K562 (cell line): ENCODE measurements at regions not wholly inside any gene's neighbourhood (a gene's known extent, or its start where the extent isn't known, plus 50 kb on each side); places are given as distances from the start of the nearest gene placed in this dataset.
A peak's percentile ranks its signal among the peaks of the same experiment; 100 is the strongest.

Experiments
- ATAC-seq: fragments of 200-7000 bp; cut with Tn5 transposase; 3 replicates; pipeline ENCODE4 v1.9.1; 2020; ENCODE audit warnings: moderate library complexity
- BruUV-seq: library from RNA; stranded (reverse); fragments of 400-500 nt; replicated peaks from 2 replicates; lab custom pipeline; 2021; lab: Mats Ljungman, UMichigan
- CTCF ChIA-PET: fragments of 300-600 bp; formaldehyde crosslinking; extraction: SDS; loops from one replicate; lab custom pipeline; 2021; ENCODE audit warnings: low intra/inter-chr PET ratio; lab: Yijun Ruan, JAX
- POLR2A ChIA-PET: fragments of 300-600, 350-650 bp; sonication (Branson Sonifier 250); formaldehyde crosslinking; extraction: SDS; loops from one replicate; lab custom pipeline; 2021; ENCODE audit warnings: antibody characterized with exemption, inconsistent platforms; lab: Yijun Ruan, JAX
- DNase-seq, 4 experiments: peaks; one replicate each; pipeline versions ENCODE4 v3.0.0 to v3.0.0-alpha.2; 2011 to 2018; ENCODE audit warnings: low spot score in 3 of 4, mixed read lengths in 3 of 4; ENCODE audit errors: extremely low read depth in 1 of 4
- FAIRE-seq: peaks from 2 replicates; lab custom pipeline; 2011; peaks lifted over from hg19 to GRCh38; lab: Jason Lieb, UNC
- H2AFZ ChIP-seq: 2 replicates; pipeline ENCODE4 v1.6.0; 2011; ENCODE audit warnings: low read depth, low read length, control low read depth, inconsistent platforms
- H3K27ac ChIP-seq: fragments of 200-600 bp; 3 replicates; pipeline ENCODE4 v1.8.0; 2011; ENCODE audit warnings: low read depth, mild to moderate bottlenecking, control low read depth, inconsistent platforms, low read length, moderate library complexity, mixed read lengths; ENCODE audit errors: extremely low read depth
- H3K27me3 ChIP-seq, 2 experiments: fragments of 300-600 bp in 1 of 2; 2 replicates in 1 of 2; 3 replicates in 1 of 2; pipeline versions ENCODE4 v1.6.0 to v1.8.0; 2011; ENCODE audit warnings: inconsistent platforms in 2 of 2, low read length in 2 of 2, mild to moderate bottlenecking in 1 of 2, mixed read lengths in 1 of 2, moderate library complexity in 1 of 2; ENCODE audit not compliant: control insufficient read depth in 2 of 2, insufficient read depth in 2 of 2
- H3K36me3 ChIP-seq: fragments of 300-600 bp; 3 replicates; pipeline ENCODE4 v1.8.0; 2011; ENCODE audit warnings: mild to moderate bottlenecking, low read length, inconsistent platforms; ENCODE audit not compliant: control insufficient read depth, insufficient read depth
- H3K4me1 ChIP-seq, 2 experiments: fragments of 200-600 bp in 1 of 2; replicated peaks in 1 of 2; 2 replicates in 1 of 2; 3 replicates in 1 of 2; pipeline versions ENCODE4 v1.5.1 to v1.8.0; 2011; ENCODE audit warnings: inconsistent platforms in 2 of 2, low read length in 2 of 2, mild to moderate bottlenecking in 1 of 2, mixed read lengths in 1 of 2, moderate library complexity in 1 of 2; ENCODE audit not compliant: control insufficient read depth in 2 of 2, insufficient read depth in 2 of 2
- H3K4me2 ChIP-seq: 2 replicates; pipeline ENCODE4 v1.6.1; 2011; ENCODE audit warnings: low read length, control low read depth, inconsistent platforms, mixed read lengths; ENCODE audit not compliant: insufficient read depth
- H3K4me3 ChIP-seq: fragments of 200-600 bp; sonication (generic), shearing (Covaris generic); 2 replicates; pipeline ENCODE4 v1.5.1; 2016; ENCODE audit warnings: control low read depth, inconsistent platforms
- H3K79me2 ChIP-seq: fragments of 200-600 bp; 3 replicates; pipeline ENCODE4 v1.8.0; 2011; ENCODE audit warnings: low read length, inconsistent platforms; ENCODE audit not compliant: control insufficient read depth, insufficient read depth
- H3K9ac ChIP-seq, 2 experiments: 2 replicates each; pipeline versions ENCODE4 v1.6.0 to v1.6.1; 2011; ENCODE audit warnings: low read depth in 2 of 2, low read length in 2 of 2, control low read depth in 1 of 2, inconsistent platforms in 1 of 2, mild to moderate bottlenecking in 1 of 2, mixed read lengths in 1 of 2; ENCODE audit not compliant: insufficient read depth in 1 of 2
- H3K9me1 ChIP-seq: one replicate; pipeline ENCODE4 v1.6.0; 2011; ENCODE audit warnings: inconsistent platforms, mild to moderate bottlenecking, low read length, moderate library complexity; ENCODE audit not compliant: control insufficient read depth, insufficient read depth
- H3K9me3 ChIP-seq: replicated peaks from 2 replicates; pipeline ENCODE4 v1.5.1; 2011; ENCODE audit warnings: low read depth, low read length, inconsistent platforms; ENCODE audit not compliant: control insufficient read depth, insufficient read depth
- H4K20me1 ChIP-seq: replicated peaks from 2 replicates; pipeline ENCODE4 v1.6.1; 2011; ENCODE audit warnings: low read length, inconsistent platforms, mixed read lengths; ENCODE audit not compliant: control insufficient read depth, insufficient read depth
- CC2D1A ChIP-seq: fragments of 450-650 bp; IDR thresholded peaks from 2 replicates; pipeline ENCODE4 v1.6.1; 2017; ENCODE audit warnings: mild to moderate bottlenecking
- KLF16 ChIP-seq: IDR thresholded peaks from 2 replicates; pipeline ENCODE4 v1.6.1; 2016; ENCODE audit warnings: antibody characterized with exemption
- NR1H2 ChIP-seq: sonication (generic); formaldehyde crosslinking; IDR thresholded peaks from 2 replicates; pipeline ENCODE4 v1.4.0; 2020; ENCODE audit warnings: mild to moderate bottlenecking, missing genetic modification reagents
- POLR3A ChIP-seq: IDR thresholded peaks from 2 replicates; pipeline ENCODE4 v1.6.1; 2011; ENCODE audit warnings: borderline replicate concordance, mild to moderate bottlenecking, moderate library complexity; ENCODE audit not compliant: insufficient read length, insufficient read depth; ENCODE audit errors: extremely low read depth
- STAG1 ChIP-seq: sonication (generic); formaldehyde crosslinking; IDR thresholded peaks from 2 replicates; pipeline ENCODE4 v1.5.0; 2020; ENCODE audit warnings: missing genetic modification reagents, borderline replicate concordance
- TFAP4 ChIP-seq: sonication (generic); formaldehyde crosslinking; IDR thresholded peaks from 2 replicates; pipeline ENCODE4 v1.8.0; 2022; ENCODE audit warnings: missing genetic modification reagents, mild to moderate bottlenecking, moderate library complexity, borderline replicate concordance
- TGIF2 ChIP-seq: sonication (generic); formaldehyde crosslinking; IDR thresholded peaks from 2 replicates; pipeline ENCODE4 v1.8.1; 2022; ENCODE audit warnings: mild to moderate bottlenecking, missing genetic modification reagents, moderate library complexity
- TRIM28 ChIP-seq: fragments of 450-650 bp; IDR thresholded peaks from 2 replicates; pipeline ENCODE4 v1.6.1; 2017
- XRCC5 ChIP-seq: fragments of 200-400 bp; formaldehyde crosslinking; IDR thresholded peaks from 2 replicates; pipeline ENCODE4 v1.6.1; 2017; ENCODE audit warnings: low read depth, mild to moderate bottlenecking, low read length
- ZNF282 ChIP-seq: sonication (generic); formaldehyde crosslinking; IDR thresholded peaks from 2 replicates; pipeline ENCODE4 v1.8.1; 2023; ENCODE audit warnings: missing genetic modification reagents
- WGBS: fragments of 100-300 bp; shearing (Covaris generic); methylation state at CpG from one replicate; pipeline ENCODE4 v1.1.6; 2016; ENCODE audit warnings: low coverage, mixed read lengths; ENCODE audit not compliant: insufficient coverage; ENCODE audit errors: missing lambda C conversion rate; 5-methylcytosine and 5-hydroxymethylcytosine counted together
- in situ Hi-C: fragments of 300-500 bp; cut with MboI; formaldehyde crosslinking; loops from 4 replicates; pipeline ENCODE4 v1.15.0; 2018; ENCODE audit warnings: inconsistent platforms, mixed read lengths
- intact Hi-C: fragments of 100-400 bp; cut with micrococcal nuclease; formaldehyde crosslinking; loops from 2 replicates; pipeline ENCODE4 v1.14.2; 2022
- TF ChIP-seq, protein P1 (sequence below): fragments of 150-350 bp; conservative IDR thresholded peaks from 2 replicates; pipeline ENCODE4 v1.6.1; 2014; ENCODE audit warnings: low read length

DNA sequence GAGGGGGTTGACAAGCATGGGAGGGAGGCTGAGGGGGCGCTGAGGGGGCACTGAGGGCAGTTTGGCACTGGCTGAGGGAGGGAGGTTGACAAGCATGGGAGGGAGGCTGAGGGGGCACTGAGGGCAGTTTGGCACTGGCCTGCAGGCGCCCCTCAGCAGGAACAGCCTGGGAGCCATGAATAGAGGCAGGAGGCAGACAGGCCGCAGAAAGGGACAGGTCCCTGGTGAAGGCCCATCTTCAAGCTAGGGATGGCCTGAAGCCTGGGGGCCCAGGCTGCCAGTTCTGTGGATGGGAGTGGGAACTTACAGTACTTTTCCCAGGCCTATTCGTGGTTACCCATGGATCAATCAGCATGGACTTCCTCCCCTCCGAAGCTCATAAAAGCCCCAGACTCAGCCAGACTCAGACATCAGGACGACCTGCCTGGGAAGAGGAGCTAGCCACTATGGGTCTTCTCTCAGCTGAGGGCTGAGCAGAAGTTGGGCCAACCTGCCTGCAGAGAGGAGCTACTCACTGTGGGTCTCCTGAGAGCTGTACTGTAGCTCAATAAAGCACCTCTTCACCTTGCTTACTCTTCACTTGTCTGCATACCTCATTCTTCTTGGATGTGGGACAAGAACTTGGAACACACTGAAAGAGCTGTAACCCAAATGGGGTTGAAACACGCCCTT lies 72.8 kb upstream of the BRD7 start (continued):
- TF ChIP-seq XRCC5: no peak
- peak; percentile 80 for TF ChIP-seq TRIM28
- TF ChIP-seq, all 486 proteins: peak for 4

DNA sequence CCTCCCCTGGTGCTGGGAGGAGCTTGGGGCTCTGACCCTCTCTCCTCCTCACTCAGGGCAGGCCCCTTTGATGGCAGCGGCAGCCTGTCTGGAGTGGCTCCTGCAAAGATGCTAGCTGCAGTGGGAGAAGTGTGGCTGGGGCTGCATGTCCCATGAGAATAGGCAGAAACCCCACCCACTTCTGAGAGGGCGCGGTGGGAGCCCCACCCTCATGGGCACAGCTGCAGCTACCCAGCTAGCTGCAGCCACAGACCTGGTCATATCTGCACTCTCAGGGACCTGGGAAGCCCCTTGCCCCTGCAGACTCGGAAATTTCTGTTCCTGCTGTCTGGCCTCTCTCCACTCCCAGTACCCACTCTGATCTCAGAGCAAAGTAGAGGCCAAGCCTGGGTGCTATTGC lies 72.2 kb upstream of the BRD7 start:
- WGBS: 6% methylated on average over 4 of the region's 4 CpGs
- Histone ChIP-seq H3K4me1 (no peaks in the 10 kb centered on the region), H3K36me3 (no peaks in the 10 kb centered on the region), H3K4me3 (no peak overlapping the region), H3K27me3 (peaks cover 3 to 15% of the 10 kb centered on the region in 2 experiments; a peak in 4 of 5 replicates), H3K9ac (no peak overlapping the region), H3K27ac (no peak overlapping the region), H4K20me1 (no peaks in the 10 kb centered on the region)
- no peak for FAIRE-seq
- intact Hi-C loops: no loop called here
- TF ChIP-seq TFAP4 (CRISPR knock-in tag): no peak
- TF ChIP-seq ZNF282: no peak
- TF ChIP-seq POLR3A: no peak
- TF ChIP-seq TGIF2 (CRISPR knock-in tag): no peak
- no peak for TF ChIP-seq STAG1 (CRISPR knock-in tag)
- no peak for TF ChIP-seq CC2D1A
- TF ChIP-seq, protein P1, sequence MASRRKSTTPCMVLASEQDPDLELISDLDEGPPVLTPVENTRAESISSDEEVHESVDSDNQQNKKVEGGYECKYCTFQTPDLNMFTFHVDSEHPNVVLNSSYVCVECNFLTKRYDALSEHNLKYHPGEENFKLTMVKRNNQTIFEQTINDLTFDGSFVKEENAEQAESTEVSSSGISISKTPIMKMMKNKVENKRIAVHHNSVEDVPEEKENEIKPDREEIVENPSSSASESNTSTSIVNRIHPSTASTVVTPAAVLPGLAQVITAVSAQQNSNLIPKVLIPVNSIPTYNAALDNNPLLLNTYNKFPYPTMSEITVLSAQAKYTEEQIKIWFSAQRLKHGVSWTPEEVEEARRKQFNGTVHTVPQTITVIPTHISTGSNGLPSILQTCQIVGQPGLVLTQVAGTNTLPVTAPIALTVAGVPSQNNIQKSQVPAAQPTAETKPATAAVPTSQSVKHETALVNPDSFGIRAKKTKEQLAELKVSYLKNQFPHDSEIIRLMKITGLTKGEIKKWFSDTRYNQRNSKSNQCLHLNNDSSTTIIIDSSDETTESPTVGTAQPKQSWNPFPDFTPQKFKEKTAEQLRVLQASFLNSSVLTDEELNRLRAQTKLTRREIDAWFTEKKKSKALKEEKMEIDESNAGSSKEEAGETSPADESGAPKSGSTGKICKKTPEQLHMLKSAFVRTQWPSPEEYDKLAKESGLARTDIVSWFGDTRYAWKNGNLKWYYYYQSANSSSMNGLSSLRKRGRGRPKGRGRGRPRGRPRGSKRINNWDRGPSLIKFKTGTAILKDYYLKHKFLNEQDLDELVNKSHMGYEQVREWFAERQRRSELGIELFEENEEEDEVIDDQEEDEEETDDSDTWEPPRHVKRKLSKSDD: no peak
- TF ChIP-seq NR1H2 (CRISPR knock-in tag): no peak
- no peak for TF ChIP-seq KLF16
- TF ChIP-seq, all 486 proteins: peak for 0
- Histone ChIP-seq H3K79me2 (no peaks in the 10 kb centered on the region), H3K4me2 (no peak overlapping the region), H3K9me1 (no peaks in the 10 kb centered on the region), H2AFZ (no peak overlapping the region), H3K9me3 (no peaks in the 10 kb centered on the region; the same call in 1 of the 2 replicates)
- ChIA-PET POLR2A (interaction anchor here (0.6 kb wide), 1 partner anchor 32 kb away, joined by 3 read pairs; no protein-coding TSS in a partner anchor), CTCF (no interaction called here)
- ATAC-seq: no peak
- no peak for DNase-seq
- in situ Hi-C loops: no loop called here
- BruUV-seq: no TSS peak
